IPS-11a (cell line): ENCODE measurements at regions not wholly inside any gene's neighbourhood (a gene's known extent, or its start where the extent isn't known, plus 50 kb on each side); places are given as distances from the start of the nearest gene placed in this dataset.

Experiments
- H3K4me3 ChIP-seq: one replicate; pipeline ENCODE4 v1.5.1; 2013; ENCODE audit warnings: low read depth, low read length, control low read depth

GRCh38 chr12:24482882-24483604 lies 465.9 kb downstream of the BCAT1 start:
- no peak overlapping the region for H3K4me3 ChIP-seq

GRCh38 chr12:24482044-24482443 lies 466.9 kb downstream of the BCAT1 start:
- H3K4me3 ChIP-seq: no peak overlapping the region

GRCh38 chr12:24480766-24481449 lies 468.0 kb downstream of the BCAT1 start:
- no peak overlapping the region for H3K4me3 ChIP-seq

- H3K4me3 ChIP-seq: no peak overlapping the region
Measured at GRCh38 chr12:24479131-24479530, 469.8 kb downstream of the BCAT1 start.

- H3K4me3 ChIP-seq: no peak overlapping the region
Measured at GRCh38 chr12:24478254-24478653, 470.6 kb downstream of the BCAT1 start.

- H3K4me3 ChIP-seq: no peak overlapping the region
Measured at GRCh38 chr12:24476310-24476709, 472.6 kb downstream of the BCAT1 start.

GRCh38 chr12:24475337-24475736 lies 473.6 kb downstream of the BCAT1 start:
- H3K4me3 ChIP-seq: no peak overlapping the region

GRCh38 chr12:24473097-24473496 lies 475.8 kb downstream of the BCAT1 start:
- H3K4me3 ChIP-seq: no peak overlapping the region

GRCh38 chr12:24470050-24470449 lies 478.9 kb downstream of the BCAT1 start:
- H3K4me3 ChIP-seq: no peak overlapping the region

GRCh38 chr12:24469089-24469488 lies 479.8 kb downstream of the BCAT1 start:
- no peak overlapping the region for H3K4me3 ChIP-seq

GRCh38 chr12:24467226-24467625 lies 481.7 kb downstream of the BCAT1 start:
- H3K4me3 ChIP-seq: no peak overlapping the region

- H3K4me3 ChIP-seq: no peak overlapping the region
Measured at GRCh38 chr12:24463375-24463774, 485.5 kb downstream of the BCAT1 start.

- H3K4me3 ChIP-seq: no peak overlapping the region
Measured at GRCh38 chr12:24462946-24463345, 486.0 kb downstream of the BCAT1 start.

- no peak overlapping the region for H3K4me3 ChIP-seq
Measured at GRCh38 chr12:24460506-24460905, 488.4 kb downstream of the BCAT1 start.

GRCh38 chr12:24460099-24460498 lies 488.8 kb downstream of the BCAT1 start:
- H3K4me3 ChIP-seq: no peak overlapping the region

- no peak overlapping the region for H3K4me3 ChIP-seq
Measured at GRCh38 chr12:24455811-24456210, 493.1 kb downstream of the BCAT1 start.

GRCh38 chr12:24447678-24448077 lies 498.2 kb upstream of the SOX5 start:
- no peak overlapping the region for H3K4me3 ChIP-seq

GRCh38 chr12:24446287-24446686 lies 496.8 kb upstream of the SOX5 start:
- no peak overlapping the region for H3K4me3 ChIP-seq

GRCh38 chr12:24444634-24445033 lies 495.2 kb upstream of the SOX5 start:
- no peak overlapping the region for H3K4me3 ChIP-seq

- no peak overlapping the region for H3K4me3 ChIP-seq
Measured at GRCh38 chr12:24441458-24441857, 492.0 kb upstream of the SOX5 start.

- no peak overlapping the region for H3K4me3 ChIP-seq
Measured at GRCh38 chr12:24436667-24437066, 487.2 kb upstream of the SOX5 start.

- H3K4me3 ChIP-seq: no peak overlapping the region
Measured at GRCh38 chr12:24431872-24432271, 482.4 kb upstream of the SOX5 start.

GRCh38 chr12:24427776-24428175 lies 478.3 kb upstream of the SOX5 start:
- no peak overlapping the region for H3K4me3 ChIP-seq
